Activated effector memory CD4-positive, alpha-beta T cell treated with anti-CD3 and anti-CD28 coated beads, Interleukin-2, amount 50 U/mL, for 16 hours (primary cell): ENCODE measurements at regions not wholly inside any gene's neighbourhood (a gene's known extent, or its start where the extent isn't known, plus 50 kb on each side); places are given as distances from the start of the nearest gene placed in this dataset.
"Not testable (repeated sequence)": the region's sequence is repeated elsewhere in the genome, so short reads cannot be mapped to it uniquely, and the experiment has no call there.

Experiments
- DNase-seq: peaks from one replicate; pipeline ENCODE4 v3.0.0-alpha.2; 2020

DNA sequence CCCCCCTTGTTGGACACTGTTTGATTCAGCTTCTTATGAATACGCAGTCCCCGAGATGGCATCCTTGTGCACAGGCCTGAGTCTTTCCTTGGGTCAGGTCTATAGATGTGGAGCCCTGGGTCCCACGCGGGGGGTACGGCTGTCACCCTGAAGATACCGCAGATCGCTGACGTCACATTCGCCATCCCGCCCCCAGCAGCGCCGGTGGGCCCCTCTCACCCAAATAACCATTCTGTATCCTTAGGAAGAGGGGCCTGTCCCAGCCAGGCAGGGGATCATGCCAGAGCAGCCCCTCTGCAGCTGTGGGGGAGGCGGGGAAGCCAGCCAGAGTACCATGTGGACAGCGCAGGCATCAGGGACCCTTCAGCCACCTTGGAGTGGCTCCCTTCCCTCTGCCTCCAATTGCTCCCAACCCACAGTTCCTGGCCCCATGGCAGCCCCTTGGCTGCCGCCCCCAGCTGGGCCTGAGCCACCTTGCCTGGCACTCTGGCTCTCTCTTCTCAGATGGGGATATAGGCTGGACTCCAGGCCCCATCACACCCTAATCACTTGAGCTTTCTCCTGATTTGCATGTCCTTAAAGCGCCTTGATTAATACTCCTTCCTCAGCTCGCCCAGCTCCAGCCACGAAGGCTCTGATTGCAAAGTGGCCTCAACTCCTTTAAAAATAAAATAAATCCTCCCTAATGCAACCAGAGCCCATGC is 189.8 kb downstream of the C9orf50 start:
- DNase-seq: no peak

- no peak for DNase-seq
These were observed 191.9 kb downstream of the C9orf50 start for GRCh38 chr9:129428864-129429577.

DNA sequence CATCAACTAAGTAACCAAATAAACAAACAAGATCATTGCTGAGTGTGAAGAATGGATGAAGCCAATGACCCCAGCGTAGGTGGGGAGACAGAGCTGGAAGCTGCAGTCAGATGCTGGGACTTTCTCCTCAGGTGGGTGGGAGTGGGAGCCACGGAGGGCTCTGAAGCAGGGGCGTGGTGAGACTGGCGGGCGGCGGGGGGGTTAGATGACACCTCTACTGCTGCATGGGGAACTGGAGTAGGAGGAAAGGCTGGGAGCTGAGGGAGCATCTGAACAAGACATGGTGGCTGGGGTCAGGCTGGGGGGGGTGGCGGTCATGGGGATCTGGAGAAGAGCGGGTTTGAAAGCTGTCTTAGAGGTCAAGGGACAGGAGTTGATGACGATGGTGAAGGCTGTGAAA is 193.8 kb downstream of the C9orf50 start:
- DNase-seq: no peak

DNA sequence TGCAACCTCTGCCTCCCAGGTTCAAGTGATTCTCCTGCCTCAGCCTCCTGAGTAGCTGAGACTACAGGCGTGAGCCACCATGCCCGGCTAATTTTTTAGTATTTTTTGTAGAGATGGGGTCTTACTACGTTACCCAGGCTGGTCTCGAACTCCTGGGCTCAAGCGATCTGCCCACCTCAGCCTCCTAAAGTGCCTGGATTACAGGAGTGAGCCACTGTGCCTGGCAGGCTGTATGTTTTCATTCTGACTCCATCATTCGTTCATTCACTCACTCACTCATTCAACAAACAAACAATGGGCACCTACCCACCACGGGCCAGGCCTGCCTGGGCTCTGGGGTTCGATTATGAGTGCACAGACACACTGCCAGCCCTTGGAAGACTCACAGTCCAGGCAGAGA is 197.1 kb downstream of the C9orf50 start:
- DNase-seq: not testable (repeated sequence)

GRCh38 chr9:129423216-129423615 is 197.7 kb downstream of the C9orf50 start:
- no peak for DNase-seq

GRCh38 chr9:129422843-129423192 is 198.1 kb downstream of the C9orf50 start:
- no peak for DNase-seq

DNA sequence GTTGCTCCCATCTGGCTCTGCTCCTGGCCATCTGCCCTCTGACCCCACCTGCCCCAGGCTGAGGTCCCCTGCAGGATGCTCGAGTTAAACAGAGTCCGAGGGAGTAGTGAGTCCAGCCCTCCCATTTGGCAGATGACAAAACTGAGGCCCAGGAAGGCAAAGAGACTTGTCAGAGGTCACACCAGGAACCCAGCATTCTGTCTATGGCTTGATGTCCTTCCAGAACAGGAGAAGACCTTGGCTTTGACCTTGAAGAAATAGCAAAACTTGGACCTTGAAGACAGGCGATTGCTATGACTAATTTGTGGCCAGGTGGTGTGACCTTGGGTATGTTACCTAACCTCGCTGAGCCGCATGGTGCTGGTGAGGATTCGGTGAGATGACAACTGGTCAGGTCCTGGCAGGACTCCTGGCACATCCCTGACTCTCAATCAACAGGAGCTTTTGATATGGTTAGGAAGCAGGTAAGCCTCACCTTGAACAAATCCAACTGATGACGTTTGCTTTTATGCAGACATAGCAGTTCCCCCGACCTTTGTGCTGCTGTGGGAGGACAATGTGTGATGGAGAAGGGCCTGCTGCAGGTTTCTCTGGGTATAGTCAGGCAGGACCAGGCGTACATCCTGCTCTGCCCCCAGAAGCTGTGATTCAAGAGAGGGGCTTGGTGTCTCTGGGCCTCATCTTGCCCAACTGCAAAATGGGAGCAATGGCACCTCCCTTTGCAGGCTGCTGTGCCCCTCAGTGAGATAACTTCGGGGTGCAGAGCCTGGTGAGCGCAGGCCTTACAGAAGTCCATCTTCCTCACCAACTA is 198.7 kb downstream of the C9orf50 start:
- DNase-seq: no peak

GRCh38 chr9:129421371-129421770 is 199.5 kb downstream of the C9orf50 start:
- no peak for DNase-seq

DNA sequence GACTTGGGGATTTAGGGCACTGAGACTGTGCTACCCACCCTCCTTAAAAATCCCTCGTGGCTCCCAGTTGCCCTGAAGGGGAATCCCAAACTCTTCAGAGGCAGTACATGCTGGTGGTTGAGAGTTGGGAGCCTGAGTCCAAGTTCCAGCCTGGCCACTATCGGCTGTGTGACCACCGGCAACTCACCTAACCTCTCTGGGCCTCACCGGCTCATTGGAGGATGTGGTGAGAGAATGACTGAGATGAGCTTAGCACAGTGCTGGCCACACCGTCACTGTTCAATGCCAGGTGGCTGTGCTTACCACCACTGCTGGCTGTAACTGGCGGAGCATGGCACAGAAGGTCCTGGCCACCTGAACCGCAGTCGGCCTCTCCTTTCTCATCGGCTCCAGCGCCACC is 200.2 kb downstream of the C9orf50 start:
- no peak for DNase-seq

- no peak for DNase-seq
These were observed 201.5 kb downstream of the C9orf50 start for GRCh38 chr9:129419382-129419899.

DNA sequence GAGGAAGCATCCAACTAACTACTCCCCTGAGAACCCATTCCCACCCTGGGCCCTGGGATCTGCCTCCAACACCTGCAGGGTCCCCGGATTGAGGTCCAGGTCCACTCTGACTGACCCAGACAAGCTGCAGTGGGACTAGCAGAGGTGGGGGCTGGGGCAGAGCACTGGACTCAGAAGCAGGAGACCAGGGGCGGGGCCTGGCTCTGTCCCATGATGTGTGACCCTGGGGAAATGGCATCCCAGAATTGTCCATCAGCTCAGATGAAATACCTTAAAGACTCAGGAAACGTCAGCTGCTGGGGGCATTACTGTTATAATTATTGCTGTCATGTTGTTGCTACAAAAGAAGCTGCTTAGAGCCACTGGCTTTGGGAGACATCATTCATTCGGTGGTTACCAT is 202.4 kb downstream of the C9orf50 start:
- no peak for DNase-seq

GRCh38 chr9:129416821-129417539 is 203.9 kb downstream of the C9orf50 start:
- no peak for DNase-seq

GRCh38 chr9:129415942-129416651 is 204.8 kb downstream of the C9orf50 start:
- DNase-seq: no peak

DNA sequence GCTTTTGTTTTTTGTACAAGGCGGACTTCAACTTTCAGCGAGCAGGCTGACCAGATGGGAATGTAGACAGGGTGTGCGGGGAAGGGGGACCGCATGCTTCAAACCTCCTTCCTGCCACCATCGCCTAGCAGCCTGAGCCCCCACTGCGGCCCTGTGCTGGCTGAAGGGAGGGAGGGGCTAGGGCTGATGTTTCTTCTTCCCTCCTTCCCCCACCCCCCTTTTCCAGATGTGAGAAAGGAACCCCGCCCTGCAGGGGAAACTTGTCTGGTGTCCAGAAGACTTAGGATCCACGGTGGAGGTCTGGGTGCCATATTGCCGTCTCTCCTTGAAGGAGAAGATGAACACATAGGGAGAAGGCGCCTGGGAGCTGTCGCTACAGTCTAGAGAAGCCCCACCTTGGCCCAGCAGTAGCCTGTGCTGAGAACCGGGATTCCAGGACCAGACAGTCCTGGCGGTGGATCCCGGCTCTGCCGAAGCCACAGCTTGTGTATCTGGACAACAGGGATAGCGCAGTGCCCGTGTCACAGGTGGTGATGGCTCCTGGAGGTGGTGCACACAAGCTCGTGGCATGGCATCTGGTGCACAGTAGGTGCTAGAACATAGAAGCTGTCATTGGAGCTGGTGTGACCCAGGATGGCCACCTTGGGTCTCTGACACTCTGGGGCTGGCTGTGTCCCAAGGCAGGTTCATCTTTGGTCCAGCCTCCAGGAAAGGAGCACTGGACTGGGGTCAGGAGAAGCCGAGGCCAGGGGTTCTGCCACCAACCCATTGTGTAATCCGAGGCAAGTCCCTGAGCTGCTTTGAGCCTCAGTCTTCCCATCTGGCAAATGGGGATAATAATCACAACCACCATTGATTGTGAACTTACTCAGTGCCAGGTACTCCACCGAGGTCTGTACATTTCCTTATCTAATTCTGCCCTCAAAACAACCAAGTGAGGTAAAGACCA is 205.6 kb downstream of the C9orf50 start:
- no peak for DNase-seq

DNA sequence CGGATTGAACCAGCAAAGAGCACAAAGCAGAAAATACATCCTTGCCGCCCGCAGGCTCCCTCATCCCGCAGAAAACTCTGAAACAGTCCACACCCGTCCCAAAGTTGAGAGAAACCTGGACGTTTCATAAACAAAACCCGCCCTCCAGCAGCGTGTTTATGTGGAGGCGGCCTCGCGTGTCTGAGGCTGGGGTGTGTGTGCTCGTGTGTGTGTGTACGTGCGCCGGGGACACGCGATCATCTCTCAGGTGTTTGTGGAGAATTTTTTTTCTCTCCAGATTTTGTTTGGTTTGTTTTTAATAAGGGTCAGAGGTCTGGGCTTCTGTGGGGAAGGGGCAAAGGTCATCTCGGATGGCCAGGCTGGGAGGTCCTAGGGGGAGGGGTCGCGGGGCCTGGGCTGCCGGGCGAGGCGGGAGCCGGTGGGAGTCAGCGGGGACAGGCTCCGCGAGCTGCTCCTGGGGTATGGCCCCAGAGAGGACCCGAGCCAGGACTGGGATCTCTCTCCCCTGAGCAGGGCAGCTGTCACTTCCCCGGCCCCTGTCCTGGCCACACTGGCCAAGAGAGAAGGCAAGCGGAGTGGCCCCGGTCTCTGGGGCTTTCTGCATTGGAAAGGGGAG is 206.4 kb downstream of the C9orf50 start:
- DNase-seq: peak; percentile 77

- DNase-seq: peak; percentile 99
These were observed 207.1 kb downstream of the C9orf50 start for GRCh38 chr9:129413537-129414376.

- DNase-seq: peak; percentile 85
These were observed 207.9 kb downstream of the C9orf50 start for GRCh38 chr9:129412814-129413536.

DNA sequence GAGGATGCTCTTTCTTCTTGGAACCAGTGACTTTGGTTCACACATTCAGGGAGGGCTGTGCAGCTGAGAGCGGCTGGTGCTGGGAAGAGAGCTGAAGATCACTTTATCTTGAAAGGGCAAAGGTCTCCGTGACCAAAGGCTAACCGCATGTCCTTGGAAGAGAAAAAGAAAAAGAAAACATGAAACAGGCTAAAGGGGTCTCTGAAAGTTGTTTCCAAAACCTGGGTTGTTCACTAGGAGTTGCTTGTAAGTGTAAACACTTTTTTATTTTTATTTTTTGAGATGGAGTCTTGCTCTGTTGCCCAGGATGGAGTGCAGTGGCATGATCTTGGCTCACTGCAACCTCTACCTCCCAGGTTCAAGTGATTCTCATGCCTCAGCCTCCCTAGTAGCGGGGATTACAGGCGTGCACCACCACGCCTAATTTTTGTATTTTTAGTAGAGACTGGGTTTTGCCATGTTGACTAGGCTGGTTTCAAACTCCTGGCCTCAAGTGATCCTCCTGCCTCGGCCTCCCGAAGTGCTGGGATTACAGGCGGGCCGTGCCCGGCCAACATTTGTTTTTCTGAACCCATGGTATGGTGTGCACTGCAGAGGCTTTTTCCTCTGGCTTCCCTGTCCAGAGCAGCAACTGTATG is 208.6 kb downstream of the C9orf50 start:
- DNase-seq: not testable (repeated sequence)
